Liver (tissue), 8 donors: ENCODE measurements at regions not wholly inside any gene's neighbourhood (a gene's known extent, or its start where the extent isn't known, plus 50 kb on each side); places are given as distances from the start of the nearest gene placed in this dataset.

Source experiments
- DNase-seq: peaks from one replicate; pipeline ENCODE4 v3.0.0-alpha.2; 2017; ENCODE audit warnings: low spot score
- H3K27ac ChIP-seq, 2 donors: one replicate each; pipeline ENCODE4 v1.7.0; 2013; ENCODE audit warnings: inconsistent platforms in 2 of 2, low read length in 2 of 2, control low read depth in 1 of 2, low read depth in 1 of 2, mild to moderate bottlenecking in 1 of 2
- H3K27me3 ChIP-seq, 4 donors: one replicate each; pipeline versions ENCODE4 v1.6.1 to v1.7.0; 2013; ENCODE audit warnings: low read length in 3 of 4, inconsistent platforms in 1 of 4, mild to moderate bottlenecking in 1 of 4, moderate library complexity in 1 of 4; ENCODE audit not compliant: control insufficient read depth in 4 of 4, insufficient read depth in 4 of 4
- H3K36me3 ChIP-seq, 4 donors: one replicate each; pipeline versions ENCODE4 v1.6.1 to v1.7.0; 2013; ENCODE audit warnings: low read length in 3 of 4, mild to moderate bottlenecking in 3 of 4, low read depth in 1 of 4, moderate library complexity in 1 of 4; ENCODE audit not compliant: control insufficient read depth in 4 of 4, insufficient read depth in 3 of 4
- H3K4me1 ChIP-seq, 4 donors: one replicate each; pipeline versions ENCODE4 v1.6.1 to v1.7.0; 2013; ENCODE audit warnings: low read length in 3 of 4, mild to moderate bottlenecking in 3 of 4, moderate library complexity in 1 of 4; ENCODE audit not compliant: control insufficient read depth in 4 of 4, insufficient read depth in 4 of 4
- H3K4me3 ChIP-seq, 3 donors: one replicate each; pipeline versions ENCODE4 v1.6.1 to v1.7.0; 2013; ENCODE audit warnings: low read length in 3 of 3, control low read depth in 1 of 3, low read depth in 1 of 3, mild to moderate bottlenecking in 1 of 3
- H3K9ac ChIP-seq, 2 donors: one replicate each; pipeline ENCODE4 v1.7.0; 2013; ENCODE audit warnings: low read length in 2 of 2, mild to moderate bottlenecking in 2 of 2, moderate library complexity in 2 of 2, control low read depth in 1 of 2, low read depth in 1 of 2
- H3K9me3 ChIP-seq, 4 donors: one replicate each; pipeline versions ENCODE4 v1.6.1 to v1.7.0; 2013; ENCODE audit warnings: low read length in 3 of 4; ENCODE audit not compliant: control insufficient read depth in 4 of 4
- EGR1 ChIP-seq, 2 donors: IDR thresholded peaks; 2 replicates each; pipeline ENCODE4 v1.6.1; 2016 to 2018; ENCODE audit warnings: antibody characterized with exemption in 2 of 2, low read depth in 2 of 2
- FOXA1 ChIP-seq: IDR thresholded peaks from 2 replicates; pipeline ENCODE4 v1.6.1; 2016; ENCODE audit warnings: antibody characterized with exemption
- FOXA2 ChIP-seq: IDR thresholded peaks from 2 replicates; pipeline ENCODE4 v1.6.1; 2016; ENCODE audit warnings: antibody characterized with exemption
- GABPA ChIP-seq, 2 donors: IDR thresholded peaks in 1 of 2; conservative IDR thresholded peaks in 1 of 2; 2 replicates each; pipeline ENCODE4 v1.6.1; 2016; ENCODE audit warnings: antibody characterized with exemption in 2 of 2, mild to moderate bottlenecking in 1 of 2, moderate library complexity in 1 of 2
- HNF4A ChIP-seq, 2 donors: conservative IDR thresholded peaks; 2 replicates each; pipeline ENCODE4 v1.6.1; 2016; ENCODE audit warnings: antibody characterized with exemption in 2 of 2, mild to moderate bottlenecking in 2 of 2
- HNF4G ChIP-seq: IDR thresholded peaks from 2 replicates; pipeline ENCODE4 v1.6.1; 2016; ENCODE audit warnings: antibody characterized with exemption
- JUND ChIP-seq, 2 donors: IDR thresholded peaks; 2 replicates each; pipeline ENCODE4 v1.6.1; 2016; ENCODE audit warnings: antibody characterized with exemption in 2 of 2
- NR2F2 ChIP-seq: IDR thresholded peaks from 2 replicates; pipeline ENCODE4 v1.6.1; 2016; ENCODE audit warnings: antibody characterized with exemption
- RAD21 ChIP-seq, 2 donors: IDR thresholded peaks; 2 replicates each; pipeline ENCODE4 v1.6.1; 2016; ENCODE audit warnings: antibody characterized with exemption in 2 of 2, mild to moderate bottlenecking in 2 of 2
- SP1 ChIP-seq: IDR thresholded peaks from 2 replicates; pipeline ENCODE4 v1.6.1; 2018; ENCODE audit warnings: antibody characterized with exemption, mild to moderate bottlenecking
- TAF1 ChIP-seq: conservative IDR thresholded peaks from 2 replicates; pipeline ENCODE4 v1.6.1; 2016; ENCODE audit warnings: antibody characterized with exemption, mild to moderate bottlenecking
- YY1 ChIP-seq: IDR thresholded peaks from 2 replicates; pipeline ENCODE4 v1.6.1; 2016; ENCODE audit warnings: antibody characterized with exemption, mild to moderate bottlenecking
- WGBS: extraction: QIAGEN DNeasy Blood & Tissue Kit; methylation state at CpG from one replicate; pipeline ENCODE4 v1.1.7; 2013; 5-methylcytosine and 5-hydroxymethylcytosine counted together
- TF ChIP-seq, protein P1 (sequence below): fragments of 150-350 bp; IDR thresholded peaks from 2 replicates; pipeline ENCODE4 v1.5.1; 2017; ENCODE audit warnings: improper control_type of control experiment, low read depth, low read length; ENCODE audit not compliant: missing input control
- TF ChIP-seq, protein P2 (sequence below): IDR thresholded peaks from 2 replicates; pipeline ENCODE4 v1.6.1; 2016; ENCODE audit warnings: antibody characterized with exemption
- TF ChIP-seq, protein P3 (sequence below): IDR thresholded peaks from 2 replicates; pipeline ENCODE4 v1.6.1; 2016; ENCODE audit warnings: antibody characterized with exemption
- TF ChIP-seq, protein P4 (sequence below): IDR thresholded peaks from 2 replicates; pipeline ENCODE4 v1.6.1; 2016; ENCODE audit warnings: antibody characterized with exemption
- TF ChIP-seq, protein P5 (sequence below): IDR thresholded peaks from 2 replicates; pipeline ENCODE4 v1.6.1; 2016; ENCODE audit warnings: antibody characterized with exemption, mild to moderate bottlenecking
- donor health status: healthy.
- donor health status: healthy.
- donor health status: healthy.
- donor health status: healthy.
- donor health status: healthy.

DNA sequence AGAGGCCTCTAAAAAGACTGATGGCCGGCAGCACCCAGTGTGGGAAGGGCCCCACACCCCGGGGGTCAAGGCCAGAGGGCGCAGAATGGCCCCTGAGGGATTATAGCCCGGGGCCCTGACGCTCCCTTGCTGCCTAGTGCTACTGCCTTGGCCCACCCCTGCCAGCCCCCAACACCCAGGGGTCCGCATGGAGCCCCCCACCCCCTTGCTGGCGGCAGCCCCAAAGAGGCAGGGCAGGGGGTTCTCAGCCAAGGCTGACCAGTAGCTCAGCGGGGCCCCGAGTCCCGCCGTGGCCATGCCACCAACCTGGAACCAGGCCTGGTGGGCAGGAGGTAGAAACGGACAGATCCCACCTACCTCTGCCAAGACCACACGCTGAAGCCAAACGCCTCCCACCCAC, 73.1 kb upstream of the FBRSL1 start:
- Histone ChIP-seq H3K4me1 (peaks cover 0 to 4% (median 1%) of the 10 kb centered on the region in 4 donors), H3K9ac (no peak overlapping the region), H3K36me3 (no peaks in the 10 kb centered on the region), H3K27ac (no peak overlapping the region), H3K9me3 (no peaks in the 10 kb centered on the region), H3K27me3 (no peaks in the 10 kb centered on the region), H3K4me3 (no peak overlapping the region)
- 83% methylated on average over 14 of the region's 14 CpGs for WGBS
- TF ChIP-seq, protein P1, sequence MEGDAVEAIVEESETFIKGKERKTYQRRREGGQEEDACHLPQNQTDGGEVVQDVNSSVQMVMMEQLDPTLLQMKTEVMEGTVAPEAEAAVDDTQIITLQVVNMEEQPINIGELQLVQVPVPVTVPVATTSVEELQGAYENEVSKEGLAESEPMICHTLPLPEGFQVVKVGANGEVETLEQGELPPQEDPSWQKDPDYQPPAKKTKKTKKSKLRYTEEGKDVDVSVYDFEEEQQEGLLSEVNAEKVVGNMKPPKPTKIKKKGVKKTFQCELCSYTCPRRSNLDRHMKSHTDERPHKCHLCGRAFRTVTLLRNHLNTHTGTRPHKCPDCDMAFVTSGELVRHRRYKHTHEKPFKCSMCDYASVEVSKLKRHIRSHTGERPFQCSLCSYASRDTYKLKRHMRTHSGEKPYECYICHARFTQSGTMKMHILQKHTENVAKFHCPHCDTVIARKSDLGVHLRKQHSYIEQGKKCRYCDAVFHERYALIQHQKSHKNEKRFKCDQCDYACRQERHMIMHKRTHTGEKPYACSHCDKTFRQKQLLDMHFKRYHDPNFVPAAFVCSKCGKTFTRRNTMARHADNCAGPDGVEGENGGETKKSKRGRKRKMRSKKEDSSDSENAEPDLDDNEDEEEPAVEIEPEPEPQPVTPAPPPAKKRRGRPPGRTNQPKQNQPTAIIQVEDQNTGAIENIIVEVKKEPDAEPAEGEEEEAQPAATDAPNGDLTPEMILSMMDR, result no peak
- no peak for TF ChIP-seq TAF1
- no peak for TF ChIP-seq YY1
- TF ChIP-seq RAD21 (IDR thresholded peaks at IDR 0.05), result no peak
- no peak for TF ChIP-seq GABPA (IDR thresholded peaks at IDR 0.05 in 1 of 2, conservative IDR thresholded peaks at IDR 0.05 in 1 of 2)
- TF ChIP-seq HNF4A (conservative IDR thresholded peaks at IDR 0.05), result no peak
- TF ChIP-seq NR2F2, result no peak
- TF ChIP-seq, protein P2, sequence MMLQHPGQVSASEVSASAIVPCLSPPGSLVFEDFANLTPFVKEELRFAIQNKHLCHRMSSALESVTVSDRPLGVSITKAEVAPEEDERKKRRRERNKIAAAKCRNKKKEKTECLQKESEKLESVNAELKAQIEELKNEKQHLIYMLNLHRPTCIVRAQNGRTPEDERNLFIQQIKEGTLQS, result no peak
- TF ChIP-seq EGR1 (IDR thresholded peaks at IDR 0.05; ENCODE audit: low read depth in 2 of 2), result no peak
- TF ChIP-seq, protein P3, sequence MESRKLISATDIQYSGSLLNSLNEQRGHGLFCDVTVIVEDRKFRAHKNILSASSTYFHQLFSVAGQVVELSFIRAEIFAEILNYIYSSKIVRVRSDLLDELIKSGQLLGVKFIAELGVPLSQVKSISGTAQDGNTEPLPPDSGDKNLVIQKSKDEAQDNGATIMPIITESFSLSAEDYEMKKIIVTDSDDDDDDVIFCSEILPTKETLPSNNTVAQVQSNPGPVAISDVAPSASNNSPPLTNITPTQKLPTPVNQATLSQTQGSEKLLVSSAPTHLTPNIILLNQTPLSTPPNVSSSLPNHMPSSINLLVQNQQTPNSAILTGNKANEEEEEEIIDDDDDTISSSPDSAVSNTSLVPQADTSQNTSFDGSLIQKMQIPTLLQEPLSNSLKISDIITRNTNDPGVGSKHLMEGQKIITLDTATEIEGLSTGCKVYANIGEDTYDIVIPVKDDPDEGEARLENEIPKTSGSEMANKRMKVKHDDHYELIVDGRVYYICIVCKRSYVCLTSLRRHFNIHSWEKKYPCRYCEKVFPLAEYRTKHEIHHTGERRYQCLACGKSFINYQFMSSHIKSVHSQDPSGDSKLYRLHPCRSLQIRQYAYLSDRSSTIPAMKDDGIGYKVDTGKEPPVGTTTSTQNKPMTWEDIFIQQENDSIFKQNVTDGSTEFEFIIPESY, result no peak
- no peak for TF ChIP-seq SP1
- TF ChIP-seq, protein P4, sequence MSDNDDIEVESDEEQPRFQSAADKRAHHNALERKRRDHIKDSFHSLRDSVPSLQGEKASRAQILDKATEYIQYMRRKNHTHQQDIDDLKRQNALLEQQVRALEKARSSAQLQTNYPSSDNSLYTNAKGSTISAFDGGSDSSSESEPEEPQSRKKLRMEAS, result no peak
- no peak for TF ChIP-seq FOXA1
- no peak for TF ChIP-seq HNF4G
- no peak for DNase-seq

DNA sequence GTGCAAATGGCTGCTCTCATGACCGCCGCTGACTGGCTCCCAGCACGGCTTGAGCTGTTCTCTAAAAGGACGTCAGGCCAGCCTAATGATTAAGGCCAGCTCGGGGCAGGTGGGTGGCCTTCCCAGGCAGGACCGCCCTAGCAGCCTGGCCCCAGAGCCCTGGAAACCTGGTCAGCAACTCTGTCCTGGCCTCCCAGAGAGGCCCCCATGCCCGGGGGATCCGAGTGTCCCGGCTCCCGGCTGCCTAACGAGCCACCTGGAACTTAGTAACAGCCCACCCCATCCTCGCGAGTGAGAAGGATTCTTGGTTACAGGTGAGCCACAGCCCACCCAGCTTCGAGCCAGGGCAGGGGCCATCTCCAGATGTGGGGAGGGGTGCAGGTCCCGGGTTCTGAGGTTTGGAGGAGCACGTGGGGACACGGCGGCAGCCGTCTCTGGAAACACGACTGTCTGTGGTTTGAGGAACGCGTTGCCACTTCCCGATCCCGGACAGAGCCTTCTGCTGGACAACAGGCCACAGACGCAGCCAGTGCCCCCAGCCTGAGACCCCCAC, 73.8 kb upstream of the FBRSL1 start:
- H3K4me3 ChIP-seq, result no peak overlapping the region
- H3K36me3 ChIP-seq, result no peaks in the 10 kb centered on the region
- no peak for DNase-seq
- WGBS, result 77% methylated on average over 25 of the region's 25 CpGs
- peaks cover 0 to 4% (median 1%) of the 10 kb centered on the region in 4 donors for H3K4me1 ChIP-seq
- no peak overlapping the region for H3K27ac ChIP-seq
- H3K27me3 ChIP-seq, result no peaks in the 10 kb centered on the region
- H3K9me3 ChIP-seq, result no peaks in the 10 kb centered on the region
- no peak overlapping the region for H3K9ac ChIP-seq
- no peak for TF ChIP-seq TAF1
- TF ChIP-seq, protein P4, result no peak
- no peak for TF ChIP-seq GABPA (IDR thresholded peaks at IDR 0.05 in 1 of 2, conservative IDR thresholded peaks at IDR 0.05 in 1 of 2)
- no peak for TF ChIP-seq JUND (IDR thresholded peaks at IDR 0.05)
- TF ChIP-seq EGR1 (IDR thresholded peaks at IDR 0.05; ENCODE audit: low read depth in 2 of 2), result no peak
- TF ChIP-seq NR2F2, result no peak
- no peak for TF ChIP-seq FOXA2
- TF ChIP-seq, protein P1, result no peak
- TF ChIP-seq YY1, result no peak
- TF ChIP-seq FOXA1, result no peak
- TF ChIP-seq, protein P3, result no peak
- TF ChIP-seq HNF4A (conservative IDR thresholded peaks at IDR 0.05), result no peak
- no peak for TF ChIP-seq RAD21 (IDR thresholded peaks at IDR 0.05)
- TF ChIP-seq, protein P2, result no peak
- TF ChIP-seq, protein P5, sequence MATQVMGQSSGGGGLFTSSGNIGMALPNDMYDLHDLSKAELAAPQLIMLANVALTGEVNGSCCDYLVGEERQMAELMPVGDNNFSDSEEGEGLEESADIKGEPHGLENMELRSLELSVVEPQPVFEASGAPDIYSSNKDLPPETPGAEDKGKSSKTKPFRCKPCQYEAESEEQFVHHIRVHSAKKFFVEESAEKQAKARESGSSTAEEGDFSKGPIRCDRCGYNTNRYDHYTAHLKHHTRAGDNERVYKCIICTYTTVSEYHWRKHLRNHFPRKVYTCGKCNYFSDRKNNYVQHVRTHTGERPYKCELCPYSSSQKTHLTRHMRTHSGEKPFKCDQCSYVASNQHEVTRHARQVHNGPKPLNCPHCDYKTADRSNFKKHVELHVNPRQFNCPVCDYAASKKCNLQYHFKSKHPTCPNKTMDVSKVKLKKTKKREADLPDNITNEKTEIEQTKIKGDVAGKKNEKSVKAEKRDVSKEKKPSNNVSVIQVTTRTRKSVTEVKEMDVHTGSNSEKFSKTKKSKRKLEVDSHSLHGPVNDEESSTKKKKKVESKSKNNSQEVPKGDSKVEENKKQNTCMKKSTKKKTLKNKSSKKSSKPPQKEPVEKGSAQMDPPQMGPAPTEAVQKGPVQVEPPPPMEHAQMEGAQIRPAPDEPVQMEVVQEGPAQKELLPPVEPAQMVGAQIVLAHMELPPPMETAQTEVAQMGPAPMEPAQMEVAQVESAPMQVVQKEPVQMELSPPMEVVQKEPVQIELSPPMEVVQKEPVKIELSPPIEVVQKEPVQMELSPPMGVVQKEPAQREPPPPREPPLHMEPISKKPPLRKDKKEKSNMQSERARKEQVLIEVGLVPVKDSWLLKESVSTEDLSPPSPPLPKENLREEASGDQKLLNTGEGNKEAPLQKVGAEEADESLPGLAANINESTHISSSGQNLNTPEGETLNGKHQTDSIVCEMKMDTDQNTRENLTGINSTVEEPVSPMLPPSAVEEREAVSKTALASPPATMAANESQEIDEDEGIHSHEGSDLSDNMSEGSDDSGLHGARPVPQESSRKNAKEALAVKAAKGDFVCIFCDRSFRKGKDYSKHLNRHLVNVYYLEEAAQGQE, result no peak
- TF ChIP-seq SP1, result no peak
